NCI-H128 (cell line): ENCODE measurements at regions not wholly inside any gene's neighbourhood (a gene's known extent, or its start where the extent isn't known, plus 50 kb on each side); places are given as distances from the start of the nearest gene placed in this dataset.

Experiments used
- DNase-seq: peaks from one replicate; lab custom pipeline; 2025; ENCODE audit not compliant: unreplicated experiment; lab: John Stamatoyannopoulos, UW

DNA sequence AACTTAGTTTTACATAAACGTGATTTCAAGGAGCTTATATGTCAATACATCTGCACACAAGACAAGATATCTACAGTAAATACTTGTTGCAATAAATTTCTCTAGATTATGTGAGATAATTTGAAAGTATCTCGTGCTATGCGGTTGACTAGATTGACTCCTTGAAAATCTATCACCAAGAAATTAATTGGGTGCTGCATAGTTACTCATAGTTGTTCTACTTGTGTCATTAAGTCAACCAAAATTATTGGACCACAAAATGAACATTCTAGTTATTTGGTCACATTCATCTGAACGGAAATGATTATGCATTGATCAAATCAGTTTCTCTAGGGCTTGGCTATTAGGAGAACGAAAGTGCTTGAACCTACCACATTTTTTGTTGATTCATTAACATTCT lies 2291.5 kb downstream of the PCDH9 start:
- no peak for DNase-seq

- DNase-seq = no peak
Measured at GRCh38 chr13:64937302-64937701, 2292.8 kb downstream of the PCDH9 start.

DNA sequence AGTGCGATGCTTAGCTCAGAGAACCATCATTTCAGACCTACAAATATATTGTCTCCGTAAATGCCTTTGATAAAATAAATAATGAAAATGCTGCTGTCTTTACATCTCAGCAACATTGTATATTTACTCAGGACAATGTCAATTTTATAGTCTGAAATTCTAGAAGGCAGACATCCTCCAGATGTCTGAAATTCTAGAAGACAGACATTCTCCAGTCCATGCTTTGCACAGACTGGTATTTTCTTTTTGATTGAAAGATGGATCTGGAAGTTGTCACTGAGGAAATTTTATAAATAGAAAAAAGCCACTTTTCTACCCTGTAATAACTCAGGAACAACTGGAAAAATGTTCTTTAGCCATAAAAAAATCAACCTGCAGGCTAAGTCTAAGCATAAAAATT lies 2293.3 kb downstream of the PCDH9 start:
- no peak for DNase-seq

DNA sequence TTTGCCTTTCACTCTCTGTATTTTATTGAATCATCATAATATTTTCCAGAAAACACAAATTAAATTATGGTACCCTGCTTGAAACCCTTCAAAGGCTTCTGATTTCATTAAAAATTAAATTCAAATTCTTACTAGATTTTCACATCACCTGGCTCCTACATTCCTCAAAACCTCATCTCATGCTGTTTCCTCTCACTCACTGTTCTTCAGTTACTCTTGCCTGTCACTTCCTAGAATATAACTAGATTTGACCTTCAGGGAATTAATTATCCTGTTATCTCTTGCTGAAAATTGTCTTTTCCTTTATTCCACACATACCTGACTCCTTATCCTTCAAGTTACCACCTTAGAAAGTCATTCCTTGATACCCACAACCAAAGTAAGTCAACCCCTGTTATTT lies 2294.7 kb downstream of the PCDH9 start:
- no peak for DNase-seq

- no peak for DNase-seq
Measured at GRCh38 chr13:64934569-64935362, 2295.4 kb downstream of the PCDH9 start.

GRCh38 chr13:64930636-64931035 lies 2299.5 kb downstream of the PCDH9 start:
- DNase-seq = no peak

GRCh38 chr13:64928696-64929499 lies 2301.2 kb downstream of the PCDH9 start:
- DNase-seq = no peak

DNA sequence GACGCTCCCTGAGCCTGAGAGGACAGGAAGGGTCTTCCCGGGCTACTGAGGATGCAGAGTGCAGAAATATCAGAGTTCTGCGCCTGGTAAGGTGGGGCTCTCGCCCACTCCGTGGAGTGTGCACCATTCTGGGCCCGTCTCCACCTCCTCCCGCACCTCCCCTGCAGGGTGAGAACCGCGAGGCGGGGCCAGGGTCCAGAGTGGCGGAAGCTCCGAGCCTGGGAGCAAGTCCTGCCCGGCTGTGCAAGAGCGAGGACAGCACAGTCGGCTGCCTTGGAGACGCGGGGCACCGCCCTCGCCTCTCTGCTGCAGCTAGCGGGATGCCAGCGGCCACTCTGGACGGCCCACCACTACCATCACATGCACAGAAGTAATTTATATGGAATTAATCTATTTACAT lies 2304.4 kb downstream of the PCDH9 start:
- no peak for DNase-seq

DNA sequence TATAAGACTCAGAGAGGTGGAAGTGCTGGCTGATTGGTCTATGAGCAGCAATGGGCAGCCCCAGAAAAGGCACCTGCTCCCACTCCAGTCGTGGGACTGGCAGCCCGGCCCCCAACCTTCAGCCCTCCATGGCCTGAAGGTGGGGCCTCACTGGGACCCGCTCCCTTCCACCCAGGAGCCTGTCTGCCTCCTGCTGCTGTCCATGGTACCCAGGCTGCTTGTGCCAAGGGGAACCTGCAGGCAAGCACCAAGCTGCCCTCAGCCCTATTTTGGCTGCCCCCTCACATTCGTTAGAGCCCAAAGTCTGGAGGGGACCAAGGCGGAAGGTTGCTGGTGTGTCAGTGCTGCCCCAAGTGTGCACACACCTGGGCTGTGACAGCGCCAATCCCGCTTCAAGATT lies 2304.9 kb downstream of the PCDH9 start:
- DNase-seq = no peak

- no peak for DNase-seq
Measured at GRCh38 chr13:64924401-64924800, 2305.7 kb downstream of the PCDH9 start.

- DNase-seq = no peak
Measured at GRCh38 chr13:64917566-64917965, 2312.6 kb downstream of the PCDH9 start.

- no peak for DNase-seq
Measured at GRCh38 chr13:64912141-64912540, 2318.0 kb downstream of the PCDH9 start.

GRCh38 chr13:64910096-64910495 lies 2320.0 kb downstream of the PCDH9 start:
- DNase-seq = no peak

DNA sequence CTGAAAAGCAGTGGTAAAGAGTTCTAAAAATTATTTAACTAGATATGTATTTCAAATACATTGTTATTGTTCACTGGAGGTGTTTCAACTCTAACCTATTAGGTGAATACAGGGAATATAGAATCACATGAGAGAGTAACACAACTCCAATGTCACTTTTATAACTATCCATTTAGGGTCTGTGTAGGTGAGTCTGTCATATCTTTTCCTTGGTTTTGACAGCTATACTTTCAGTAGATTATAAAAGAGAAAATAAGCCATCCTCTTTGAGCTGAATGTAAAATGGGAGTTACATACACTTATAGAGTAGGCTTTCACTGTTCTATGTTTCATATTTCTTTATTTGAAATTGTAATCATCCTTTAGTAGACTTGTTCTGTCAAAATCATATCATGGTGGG lies 2321.0 kb downstream of the PCDH9 start:
- no peak for DNase-seq

- no peak for DNase-seq
Measured at GRCh38 chr13:64900039-64900438, 2330.1 kb downstream of the PCDH9 start.

DNA sequence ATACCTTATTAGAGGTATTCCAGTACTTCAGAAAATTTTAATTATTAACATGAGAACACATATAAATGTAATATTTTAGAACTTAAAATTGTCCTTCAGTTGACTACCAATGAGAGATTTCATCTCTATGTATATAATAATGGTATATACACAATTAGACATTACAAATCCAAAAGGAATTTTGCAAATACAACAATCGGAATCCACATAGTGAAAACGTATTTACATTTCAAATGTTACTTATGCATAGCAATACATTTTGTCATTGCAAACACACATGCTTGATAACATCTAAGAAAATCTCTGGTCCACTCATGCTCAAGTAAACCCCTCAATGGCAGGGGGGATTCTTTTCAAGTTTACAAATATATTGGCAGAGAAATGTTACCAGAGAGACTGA lies 2345.2 kb downstream of the PCDH9 start:
- no peak for DNase-seq

DNA sequence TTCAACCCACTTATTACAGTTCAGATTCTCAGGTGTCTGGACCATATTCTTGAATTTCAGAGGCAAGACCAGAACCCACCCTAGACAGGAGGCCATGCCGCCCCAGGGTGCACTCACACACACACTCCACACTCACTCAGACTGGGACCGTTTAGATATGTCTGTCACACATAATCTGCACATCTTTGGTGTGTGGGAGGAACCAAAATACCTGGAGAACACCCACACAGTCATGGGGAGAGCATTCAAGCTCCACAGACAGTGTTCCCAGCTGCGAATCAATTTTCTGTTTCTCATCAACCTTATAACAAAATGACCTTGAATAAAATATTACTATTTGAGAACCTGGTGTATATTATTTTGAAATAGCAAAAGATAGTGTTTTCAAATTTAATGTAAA lies 2353.0 kb downstream of the PCDH9 start:
- no peak for DNase-seq

GRCh38 chr13:64871742-64872141 lies 2358.4 kb downstream of the PCDH9 start:
- no peak for DNase-seq

DNA sequence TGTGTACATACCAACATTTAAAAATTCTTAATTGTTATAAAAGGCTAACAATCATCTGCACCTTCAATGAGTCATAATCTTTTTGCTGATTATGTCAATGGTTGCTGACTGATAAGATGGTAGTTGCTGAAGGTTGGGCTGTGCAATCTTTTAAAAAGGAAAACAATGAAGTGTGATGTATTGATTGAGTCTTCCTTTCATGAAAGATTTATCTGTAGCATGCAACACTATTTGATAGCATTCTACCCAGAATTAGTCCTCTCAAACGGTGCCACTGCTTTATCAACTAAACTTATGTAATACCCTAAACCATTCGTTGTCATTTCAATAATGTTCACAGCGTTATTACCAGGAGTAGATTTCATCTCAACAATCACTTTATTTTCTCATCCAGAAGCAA lies 2360.6 kb downstream of the PCDH9 start:
- DNase-seq = no peak

GRCh38 chr13:64867856-64868255 lies 2362.3 kb downstream of the PCDH9 start:
- no peak for DNase-seq

DNA sequence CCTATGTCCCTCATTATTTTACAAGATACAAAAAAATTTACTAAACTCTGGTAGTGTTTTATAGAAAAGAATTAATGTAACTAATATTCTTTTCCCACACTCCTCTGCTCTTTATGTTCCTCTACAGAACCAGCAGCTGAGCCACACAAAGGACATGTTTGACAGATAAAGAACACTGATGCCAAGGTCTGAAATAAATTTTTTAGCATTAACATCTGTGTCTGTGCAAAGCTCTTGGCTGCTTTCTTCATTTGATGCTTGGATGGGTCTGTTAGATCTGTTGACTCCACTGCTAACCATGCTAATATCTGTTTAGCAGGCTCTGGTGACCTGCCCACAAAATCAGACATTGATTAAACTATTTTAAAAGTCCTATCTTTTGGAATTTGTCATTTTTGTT lies 2363.8 kb downstream of the PCDH9 start:
- no peak for DNase-seq

DNA sequence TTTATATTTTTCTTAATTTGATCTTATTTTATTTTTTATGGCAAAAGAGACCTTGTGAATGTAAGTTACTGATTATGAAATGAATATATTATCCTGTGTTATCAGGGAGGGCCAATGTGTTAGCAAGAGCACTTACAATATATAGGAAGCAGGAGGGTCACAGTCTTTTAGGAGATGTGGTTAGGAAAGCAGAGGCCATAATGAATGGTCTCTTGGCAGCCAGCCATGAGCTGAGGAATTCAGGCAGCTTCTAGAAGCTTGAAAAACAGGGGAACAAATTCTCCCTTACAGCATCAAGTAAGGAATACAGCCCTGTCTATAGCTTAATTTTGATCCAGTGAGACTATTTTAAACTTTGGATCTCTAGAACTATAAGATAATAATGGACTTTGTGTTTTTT lies 2374.6 kb downstream of the PCDH9 start:
- no peak for DNase-seq
